OCI-LY3 (cell line): ENCODE measurements at regions not wholly inside any gene's neighbourhood (a gene's known extent, or its start where the extent isn't known, plus 50 kb on each side); places are given as distances from the start of the nearest gene placed in this dataset.
A peak's percentile ranks its signal among the peaks of the same experiment; 100 is the strongest.

Experiments
- H2AFZ ChIP-seq: fragments of 200-600, 300-600 bp; shearing (Covaris generic); 2 replicates; pipeline ENCODE4 v1.6.0; 2014; ENCODE audit warnings: antibody characterized with exemption, low read depth, low read length
- H3K27ac ChIP-seq: fragments of 200-600, 300-600 bp; sonication (generic); 2 replicates; pipeline ENCODE4 v1.5.1; 2014; ENCODE audit warnings: mild to moderate bottlenecking, low read length, moderate library complexity, mixed read lengths
- H3K27me3 ChIP-seq: fragments of 200-600, 300-600 bp; sonication (generic); 2 replicates; pipeline ENCODE4 v1.6.1; 2014; ENCODE audit warnings: low read depth, low read length, mixed read lengths
- H3K36me3 ChIP-seq: fragments of 200-600, 300-600 bp; sonication (generic); replicated peaks from 2 replicates; pipeline ENCODE3; 2014; ENCODE audit warnings: low read depth, low read length, mixed read lengths
- H3K4me1 ChIP-seq: fragments of 300-600, 200-600 bp; sonication (generic); 2 replicates; pipeline ENCODE4 v1.6.1; 2014; ENCODE audit warnings: low read length, mixed read lengths
- H3K4me2 ChIP-seq: fragments of 200-600, 300-600 bp; sonication (generic); 2 replicates; pipeline ENCODE4 v1.6.1; 2014; ENCODE audit warnings: low read length, mixed read lengths
- H3K4me3 ChIP-seq: fragments of 300-600, 200-600 bp; sonication (generic); 2 replicates; pipeline ENCODE4 v1.5.1; 2014; ENCODE audit warnings: antibody characterized with exemption, mild to moderate bottlenecking, low read length, moderate library complexity
- H3K79me2 ChIP-seq: fragments of 300-600, 200-600 bp; shearing (Covaris generic); 2 replicates; pipeline ENCODE4 v1.6.1; 2014; ENCODE audit warnings: mild to moderate bottlenecking, low read length, mixed read lengths
- H3K9ac ChIP-seq: fragments of 300-600, 200-600 bp; shearing (Covaris generic); 2 replicates; pipeline ENCODE4 v1.6.0; 2014; ENCODE audit warnings: mild to moderate bottlenecking, low read length, moderate library complexity
- H3K9me3 ChIP-seq: fragments of 200-600, 300-600 bp; shearing (Covaris generic); 2 replicates; pipeline ENCODE4 v1.6.1; 2014; ENCODE audit warnings: low read length, mixed read lengths; ENCODE audit not compliant: insufficient read depth
- H4K20me1 ChIP-seq: fragments of 200-600, 300-600 bp; sonication (generic); 2 replicates; pipeline ENCODE4 v1.6.1; 2016; ENCODE audit warnings: low read length, mixed read lengths; ENCODE audit not compliant: insufficient read depth
- CTCF ChIP-seq: fragments of 200-600, 300-600 bp; sonication (generic); IDR thresholded peaks from 2 replicates; pipeline ENCODE4 v1.5.1; 2014; ENCODE audit warnings: antibody characterized with exemption, low read length, low read depth
- EZH2phosphoT487 ChIP-seq: fragments of 200-600 bp; shearing (Covaris generic); IDR thresholded peaks from 2 replicates; pipeline ENCODE4 v1.6.1; 2018; ENCODE audit warnings: antibody characterized with exemption, mixed run types, low read depth

- no peaks in the 10 kb centered on the region for H3K27me3 ChIP-seq
- peaks cover 22% of the 10 kb centered on the region for H3K79me2 ChIP-seq
- H2AFZ ChIP-seq, result no peak overlapping the region
- peak overlapping the region; percentile 90 for H3K4me2 ChIP-seq
- H3K4me3 ChIP-seq, result peak overlapping the region; percentile 57
- H3K27ac ChIP-seq, result peak overlapping the region; percentile 94
- H4K20me1 ChIP-seq, result no peaks in the 10 kb centered on the region
- peaks cover 95% of the 10 kb centered on the region for H3K4me1 ChIP-seq
- no peaks in the 10 kb centered on the region for H3K9me3 ChIP-seq
- peak overlapping the region; percentile 78 for H3K9ac ChIP-seq
- no peaks in the 10 kb centered on the region for H3K36me3 ChIP-seq
- TF ChIP-seq CTCF (no peak), EZH2phosphoT487 (no peak)
Measured at GRCh38 chr3:152196782-152197181, 71.9 kb upstream of the MBNL1 start.

DNA sequence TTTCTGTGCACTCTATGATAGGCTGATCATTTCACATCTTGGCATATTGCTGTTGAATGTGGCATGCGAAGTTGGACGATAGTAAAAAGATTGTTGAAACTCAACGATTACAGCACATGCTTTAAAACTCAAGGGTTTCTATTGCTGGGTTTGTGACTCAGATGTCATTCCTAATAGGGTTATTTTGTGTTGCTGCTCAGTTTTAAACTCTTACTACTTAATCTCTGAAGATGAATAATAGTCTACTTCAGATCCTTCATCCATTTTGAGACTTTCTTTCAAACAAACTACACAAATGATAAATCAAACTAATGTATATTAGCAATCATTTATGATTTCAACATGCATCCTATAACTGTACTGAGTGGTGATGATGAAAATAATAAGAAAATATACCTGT is 71.3 kb upstream of the MBNL1 start:
- TF ChIP-seq CTCF (no peak), EZH2phosphoT487 (no peak)
- no peaks in the 10 kb centered on the region for H3K9me3 ChIP-seq
- H3K36me3 ChIP-seq, result no peaks in the 10 kb centered on the region
- no peaks in the 10 kb centered on the region for H3K27me3 ChIP-seq
- H3K27ac ChIP-seq, result peak overlapping the region; percentile 94
- peak overlapping the region; percentile 78 for H3K9ac ChIP-seq
- peak overlapping the region; percentile 90 for H3K4me2 ChIP-seq
- no peak overlapping the region for H2AFZ ChIP-seq
- peaks cover 95% of the 10 kb centered on the region for H3K4me1 ChIP-seq
- H3K79me2 ChIP-seq, result peaks cover 24% of the 10 kb centered on the region
- peak overlapping the region; percentile 57 for H3K4me3 ChIP-seq
- no peaks in the 10 kb centered on the region for H4K20me1 ChIP-seq

GRCh38 chr3:152197937-152198336 is 70.8 kb upstream of the MBNL1 start:
- Histone ChIP-seq H4K20me1 (no peaks in the 10 kb centered on the region), H3K4me1 (peaks cover 95% of the 10 kb centered on the region), H3K4me3 (peak overlapping the region; percentile 57), H3K79me2 (peaks cover 28% of the 10 kb centered on the region), H3K27me3 (no peaks in the 10 kb centered on the region), H3K9ac (peak overlapping the region; percentile 78), H3K9me3 (no peaks in the 10 kb centered on the region), H3K36me3 (no peaks in the 10 kb centered on the region), H2AFZ (no peak overlapping the region), H3K4me2 (peak overlapping the region; percentile 90), H3K27ac (peak overlapping the region; percentile 94)
- no peak for TF ChIP-seq CTCF
- no peak for TF ChIP-seq EZH2phosphoT487

DNA sequence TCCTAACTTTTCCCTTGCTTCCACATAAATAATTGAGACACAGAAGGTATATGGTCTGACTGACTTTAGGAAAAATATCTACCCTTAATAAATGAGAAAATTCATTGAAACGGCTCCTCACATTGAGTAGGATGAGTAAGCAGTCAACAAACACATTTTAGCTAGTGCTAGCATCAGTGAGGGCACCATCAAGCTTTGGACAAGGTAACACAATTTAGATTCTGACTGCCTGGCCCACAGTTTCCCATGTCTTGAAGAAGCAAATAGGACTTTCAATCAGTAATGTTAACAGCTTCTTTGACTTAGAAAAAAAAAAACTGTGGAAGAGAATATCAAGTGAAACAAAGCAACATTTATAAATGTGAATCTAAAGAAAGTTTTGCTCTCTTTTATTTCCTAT is 70.1 kb upstream of the MBNL1 start:
- H3K4me2 ChIP-seq, result peak overlapping the region; percentile 90
- peaks cover 31% of the 10 kb centered on the region for H3K79me2 ChIP-seq
- no peak overlapping the region for H2AFZ ChIP-seq
- TF ChIP-seq CTCF (no peak), EZH2phosphoT487 (no peak)
- H3K9me3 ChIP-seq, result no peaks in the 10 kb centered on the region
- H4K20me1 ChIP-seq, result no peaks in the 10 kb centered on the region
- no peaks in the 10 kb centered on the region for H3K36me3 ChIP-seq
- H3K9ac ChIP-seq, result peak overlapping the region; percentile 78
- H3K4me1 ChIP-seq, result peaks cover 93% of the 10 kb centered on the region
- no peaks in the 10 kb centered on the region for H3K27me3 ChIP-seq
- peak overlapping the region; percentile 94 for H3K27ac ChIP-seq
- peak overlapping the region; percentile 60 for H3K4me3 ChIP-seq
